Suprapubic skin (tissue), 4 donors: ENCODE measurements at regions not wholly inside any gene's neighbourhood (a gene's known extent, or its start where the extent isn't known, plus 50 kb on each side); places are given as distances from the start of the nearest gene placed in this dataset.

ENCODE experiments used
- DNase-seq, 2 donors: peaks; one replicate each; pipeline ENCODE4 v3.0.0-alpha.2; 2019; ENCODE audit warnings: low spot score in 2 of 2
- H3K27ac ChIP-seq: fragments of 200-600 bp; sonication (generic); one replicate; pipeline ENCODE4 v1.5.1; 2019
- H3K27me3 ChIP-seq: fragments of 200-600 bp; sonication (generic); one replicate; pipeline ENCODE4 v1.5.1; 2019
- H3K36me3 ChIP-seq: fragments of 200-600 bp; sonication (generic); one replicate; pipeline ENCODE4 v1.5.1; 2019
- H3K4me1 ChIP-seq: fragments of 200-600 bp; sonication (generic); one replicate; pipeline ENCODE4 v1.5.1; 2019
- H3K4me3 ChIP-seq: fragments of 200-600 bp; sonication (generic); one replicate; pipeline ENCODE4 v1.5.1; 2019; ENCODE audit warnings: mild to moderate bottlenecking
- H3K9me3 ChIP-seq: fragments of 200-600 bp; sonication (generic); one replicate; pipeline ENCODE4 v1.5.1; 2019
- CTCF ChIP-seq, 2 donors: fragments of 200-600 bp in 1 of 2; fragments of 450-650 bp in 1 of 2; sonication (generic) in 1 of 2; IDR thresholded peaks; one replicate each; pipeline ENCODE4 v1.5.1; 2016 to 2019; ENCODE audit warnings: antibody characterized with exemption in 2 of 2, mild to moderate bottlenecking in 1 of 2, moderate library complexity in 1 of 2
- EP300 ChIP-seq: sonication (generic); formaldehyde crosslinking; IDR thresholded peaks from one replicate; pipeline ENCODE4 v1.6.1; 2017; ENCODE audit warnings: antibody characterized with exemption
- POLR2A ChIP-seq, 2 donors: fragments of 450-650 bp; IDR thresholded peaks; one replicate each; pipeline ENCODE4 v1.6.1; 2017; ENCODE audit warnings: antibody characterized with exemption in 2 of 2, mild to moderate bottlenecking in 2 of 2, moderate library complexity in 2 of 2
- POLR2AphosphoS5 ChIP-seq, 3 donors: sonication (generic); formaldehyde crosslinking; IDR thresholded peaks; one replicate each; pipeline ENCODE4 v1.6.1; 2017; ENCODE audit warnings: antibody characterized with exemption in 3 of 3
- WGBS: methylation state at CpG from one replicate; pipeline ENCODE4 v1.1.5; 2018; 5-methylcytosine and 5-hydroxymethylcytosine counted together

- Histone ChIP-seq H3K4me1 (no peaks in the 10 kb centered on the region), H3K36me3 (no peaks in the 10 kb centered on the region), H3K27me3 (no peaks in the 10 kb centered on the region), H3K27ac (no peak overlapping the region), H3K4me3 (no peak overlapping the region), H3K9me3 (no peaks in the 10 kb centered on the region)
- no peak for TF ChIP-seq POLR2A (IDR thresholded peaks at IDR 0.05)
- TF ChIP-seq POLR2AphosphoS5 (IDR thresholded peaks at IDR 0.05), result no peak
- TF ChIP-seq CTCF (IDR thresholded peaks at IDR 0.05), result no peak
- TF ChIP-seq EP300, result no peak
- 70% methylated on average over 8 of the region's 8 CpGs for WGBS
- no peak for DNase-seq
Observed at GRCh38 chr3:88263417-88264100, 113.8 kb downstream of the C3orf38 start.

GRCh38 chr3:88267441-88267840 is 117.7 kb downstream of the C3orf38 start:
- Histone ChIP-seq H3K27ac (no peak overlapping the region), H3K4me1 (no peaks in the 10 kb centered on the region), H3K27me3 (no peaks in the 10 kb centered on the region), H3K9me3 (no peaks in the 10 kb centered on the region), H3K36me3 (no peaks in the 10 kb centered on the region), H3K4me3 (no peak overlapping the region)
- WGBS, result 30% methylated on average over 5 of the region's 5 CpGs
- DNase-seq, result no peak
- TF ChIP-seq POLR2A (IDR thresholded peaks at IDR 0.05), result no peak
- no peak for TF ChIP-seq POLR2AphosphoS5 (IDR thresholded peaks at IDR 0.05)
- TF ChIP-seq CTCF (IDR thresholded peaks at IDR 0.05), result no peak
- TF ChIP-seq EP300, result no peak

- DNase-seq, result no peak
- Histone ChIP-seq H3K4me3 (no peak overlapping the region), H3K36me3 (no peaks in the 10 kb centered on the region), H3K27ac (no peak overlapping the region), H3K27me3 (no peaks in the 10 kb centered on the region), H3K9me3 (no peaks in the 10 kb centered on the region), H3K4me1 (no peaks in the 10 kb centered on the region)
- TF ChIP-seq POLR2AphosphoS5 (IDR thresholded peaks at IDR 0.05), result no peak
- no peak for TF ChIP-seq CTCF (IDR thresholded peaks at IDR 0.05)
- TF ChIP-seq EP300, result no peak
- TF ChIP-seq POLR2A (IDR thresholded peaks at IDR 0.05), result no peak
- WGBS, result 26% methylated on average over 3 of the region's 3 CpGs
Observed at GRCh38 chr3:88267847-88268246, 118.1 kb downstream of the C3orf38 start.

GRCh38 chr3:88280326-88280725 is 130.6 kb downstream of the C3orf38 start:
- Histone ChIP-seq H3K9me3 (no peaks in the 10 kb centered on the region), H3K27me3 (no peaks in the 10 kb centered on the region), H3K27ac (no peak overlapping the region), H3K4me3 (no peak overlapping the region), H3K36me3 (no peaks in the 10 kb centered on the region), H3K4me1 (no peaks in the 10 kb centered on the region)
- TF ChIP-seq POLR2AphosphoS5 (IDR thresholded peaks at IDR 0.05) (no peak), CTCF (IDR thresholded peaks at IDR 0.05) (no peak), POLR2A (IDR thresholded peaks at IDR 0.05) (no peak), EP300 (no peak)
- WGBS, result 78% methylated on average over 3 of the region's 3 CpGs
- DNase-seq, result no peak

- Histone ChIP-seq H3K9me3 (no peaks in the 10 kb centered on the region), H3K27me3 (no peaks in the 10 kb centered on the region), H3K4me3 (no peak overlapping the region), H3K36me3 (no peaks in the 10 kb centered on the region), H3K4me1 (no peaks in the 10 kb centered on the region), H3K27ac (no peak overlapping the region)
- TF ChIP-seq POLR2AphosphoS5 (IDR thresholded peaks at IDR 0.05) (no peak), EP300 (no peak), CTCF (IDR thresholded peaks at IDR 0.05) (no peak), POLR2A (IDR thresholded peaks at IDR 0.05) (no peak)
- no peak for DNase-seq
- WGBS, result 86% methylated on average over 6 of the region's 6 CpGs
Observed at GRCh38 chr3:88282528-88283241, 132.9 kb downstream of the C3orf38 start.
